ACHN (cell line): ENCODE measurements at regions not wholly inside any gene's neighbourhood (a gene's known extent, or its start where the extent isn't known, plus 50 kb on each side); places are given as distances from the start of the nearest gene placed in this dataset.

Experiments used
- DNase-seq: peaks from one replicate; pipeline ENCODE4 v3.0.0-alpha.2; 2015
- in situ Hi-C: cut with HindIII; loops from 2 replicates; pipeline ENCODE4 v1.10.0; 2017; ENCODE audit warnings: low sequenced_read_pairs, low pct_ligation_motif_present, low pct_unique_long_range_greater_than_20kb

- no peak for DNase-seq
- in situ Hi-C loops = no loop called here
Measured at GRCh38 chr1:232291681-232292080, 338.3 kb downstream of the SIPA1L2 start.

- no peak for DNase-seq
- in situ Hi-C loops = no loop called here
Measured at GRCh38 chr1:232291261-232291660, 338.7 kb downstream of the SIPA1L2 start.

- in situ Hi-C loops = no loop called here
- DNase-seq = no peak
Measured at GRCh38 chr1:232290570-232290969, 339.4 kb downstream of the SIPA1L2 start.

GRCh38 chr1:232287676-232288569 lies 342.0 kb downstream of the SIPA1L2 start:
- no peak for DNase-seq
- in situ Hi-C loops = no loop called here

- in situ Hi-C loops = no loop called here
- no peak for DNase-seq
Measured at GRCh38 chr1:232285138-232285537, 344.8 kb downstream of the SIPA1L2 start.

GRCh38 chr1:232283864-232284263 lies 346.1 kb downstream of the SIPA1L2 start:
- DNase-seq = no peak
- in situ Hi-C loops = no loop called here

GRCh38 chr1:232282498-232282897 lies 347.4 kb downstream of the SIPA1L2 start:
- no peak for DNase-seq
- in situ Hi-C loops = no loop called here

GRCh38 chr1:232280910-232281309 lies 349.0 kb downstream of the SIPA1L2 start:
- DNase-seq = no peak
- in situ Hi-C loops = no loop called here

- in situ Hi-C loops = no loop called here
- DNase-seq = no peak
Measured at GRCh38 chr1:232279909-232280400, 350.0 kb downstream of the SIPA1L2 start.

GRCh38 chr1:232278925-232279324 lies 351.0 kb downstream of the SIPA1L2 start:
- no peak for DNase-seq
- in situ Hi-C loops = no loop called here

- no peak for DNase-seq
- in situ Hi-C loops = no loop called here
Measured at GRCh38 chr1:232276651-232277050, 353.3 kb downstream of the SIPA1L2 start.

- DNase-seq = no peak
- in situ Hi-C loops = no loop called here
Measured at GRCh38 chr1:232274999-232275710, 354.8 kb downstream of the SIPA1L2 start.

GRCh38 chr1:232274236-232274855 lies 355.6 kb downstream of the SIPA1L2 start:
- no peak for DNase-seq
- in situ Hi-C loops = no loop called here

GRCh38 chr1:232273011-232273410 lies 356.9 kb downstream of the SIPA1L2 start:
- in situ Hi-C loops = no loop called here
- DNase-seq = no peak

- no peak for DNase-seq
- in situ Hi-C loops = no loop called here
Measured at GRCh38 chr1:232271991-232272589, 357.8 kb downstream of the SIPA1L2 start.

- in situ Hi-C loops = no loop called here
Measured at GRCh38 chr1:232271299-232271698, 358.6 kb downstream of the SIPA1L2 start.

GRCh38 chr1:232269988-232270387 lies 359.9 kb downstream of the SIPA1L2 start:
- DNase-seq = no peak
- in situ Hi-C loops = no loop called here

More at GRCh38 chr1:232271299-232271698, 358.6 kb downstream of the SIPA1L2 start:
- no peak for DNase-seq

- in situ Hi-C loops = no loop called here
- no peak for DNase-seq
Measured at GRCh38 chr1:232267837-232268598, 361.9 kb downstream of the SIPA1L2 start.
